ENCODE measurements at regions not wholly inside any gene's neighbourhood (a gene's known extent, or its start where the extent isn't known, plus 50 kb on each side); places are given as distances from the start of the nearest gene placed in this dataset.

DNA sequence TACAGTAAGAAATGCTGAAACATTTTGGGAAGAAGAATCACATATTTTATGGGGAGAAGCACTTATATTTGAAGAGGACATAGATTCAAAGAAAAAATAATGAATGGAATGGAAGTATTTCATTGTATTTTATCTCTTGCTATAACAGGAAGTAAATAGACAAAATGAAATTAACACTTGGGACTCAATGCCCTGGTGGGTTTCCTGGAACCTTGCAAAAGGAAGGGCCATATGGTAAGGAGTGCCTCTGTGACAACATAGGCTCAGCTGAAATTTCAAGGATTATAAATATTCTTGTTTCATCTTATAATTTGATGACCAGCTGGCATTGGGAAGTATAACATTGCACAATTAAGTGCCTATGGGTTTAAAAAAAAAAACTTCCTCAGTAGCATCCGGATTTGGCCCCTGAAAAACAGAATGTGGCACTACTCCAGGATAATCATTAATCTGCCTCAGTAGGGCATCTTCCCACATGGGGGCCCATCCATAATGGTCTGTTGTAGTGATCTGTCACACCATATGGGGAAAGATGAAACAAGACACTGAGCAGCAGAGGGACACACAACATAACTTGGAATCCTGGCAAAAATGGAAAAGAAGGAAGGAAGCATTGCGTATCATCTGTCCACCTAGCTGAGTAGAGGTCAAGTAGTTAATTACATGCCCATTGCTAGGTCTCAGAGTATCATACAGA, 321.6 kb downstream of the NDFIP2 start:
- no peak for DNase-seq

DNA sequence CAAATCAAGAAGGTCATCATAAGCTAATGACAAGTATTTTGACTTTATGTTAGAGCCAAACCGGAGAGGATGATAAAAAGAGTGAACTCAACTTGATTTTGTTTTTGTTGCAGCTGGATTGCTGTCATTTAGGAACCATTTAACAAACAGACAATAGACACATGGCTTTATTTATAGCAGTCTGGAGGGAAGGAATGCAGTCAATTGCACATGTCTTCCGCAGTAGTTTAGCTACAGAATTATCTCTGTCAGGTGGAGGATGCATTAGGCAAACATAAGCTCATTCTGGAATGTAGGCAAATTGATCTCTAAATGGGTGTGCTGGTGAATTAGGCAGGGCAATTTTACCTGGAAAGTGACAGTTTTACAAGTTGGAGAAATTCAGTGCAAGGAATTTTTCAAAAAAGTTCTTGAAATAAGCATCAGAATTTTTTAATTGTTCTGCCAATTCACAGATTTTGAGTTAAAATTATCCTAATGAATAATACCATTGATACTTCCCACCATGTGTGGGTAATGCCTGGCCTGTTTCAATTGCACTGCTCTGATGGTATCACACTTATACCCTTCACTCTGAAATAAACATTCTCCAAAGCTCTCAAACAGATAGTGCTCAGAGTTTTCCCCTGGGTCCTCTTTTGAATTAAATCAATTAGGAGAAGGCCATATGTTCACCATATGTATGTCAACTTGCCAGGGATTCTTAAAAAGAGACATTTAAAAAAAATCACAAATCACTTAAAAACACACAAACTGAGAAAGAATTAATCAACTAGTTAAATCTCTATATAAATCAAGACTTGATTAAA, 318.3 kb downstream of the NDFIP2 start:
- no peak for DNase-seq

GRCh38 chr13:79796136-79796535, 315.2 kb downstream of the NDFIP2 start:
- no peak for DNase-seq

DNA sequence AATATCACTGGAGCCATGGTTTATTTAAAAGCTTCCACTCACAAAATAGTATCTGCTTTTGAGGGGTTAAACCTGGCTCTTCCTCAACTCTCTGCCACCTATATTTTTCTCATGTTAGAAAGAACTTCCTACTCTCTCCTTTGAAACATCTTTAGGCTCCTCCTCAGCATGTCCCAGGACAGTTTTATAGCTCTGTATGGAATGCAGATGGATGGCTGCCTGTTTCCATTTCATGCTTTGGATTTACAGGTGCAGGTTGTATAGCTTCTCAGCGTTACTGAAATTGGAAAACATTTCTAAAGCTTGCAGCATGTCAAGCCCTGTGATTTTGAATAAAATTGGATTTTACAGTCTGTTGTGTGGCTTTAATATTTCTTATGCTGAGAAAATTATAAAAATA, 314.0 kb downstream of the NDFIP2 start:
- no peak for DNase-seq

- DNase-seq = no peak
Measured at GRCh38 chr13:79792716-79793115, 311.8 kb downstream of the NDFIP2 start.

DNA sequence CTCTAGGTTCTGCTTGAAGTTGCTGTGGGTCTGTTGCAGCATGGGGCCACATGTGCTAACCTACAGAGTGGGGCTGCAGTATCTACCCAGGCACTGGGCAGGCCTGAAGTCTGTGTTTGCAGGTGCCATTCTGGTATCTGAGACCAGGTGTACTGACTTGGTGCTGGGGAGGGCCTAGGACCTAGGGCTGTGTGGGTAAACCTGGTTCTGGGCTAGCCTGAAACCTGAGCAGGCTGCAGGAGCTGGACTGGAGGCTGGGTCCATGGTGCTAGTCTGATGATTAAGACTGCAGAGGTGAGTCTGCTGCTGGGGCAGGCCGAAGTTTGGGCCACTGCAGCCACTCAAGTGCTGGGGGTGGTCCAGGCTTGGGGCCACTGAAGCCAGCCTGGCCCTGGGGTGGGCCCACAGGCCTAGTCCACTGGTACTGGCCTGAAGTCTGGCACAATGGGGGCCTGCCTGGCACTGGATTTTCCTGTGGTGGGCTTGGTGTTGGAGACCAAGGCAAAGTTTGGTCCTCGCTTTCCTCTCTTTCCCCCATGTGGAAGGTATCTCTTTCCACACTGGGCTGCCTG, 310.6 kb downstream of the NDFIP2 start:
- no peak for DNase-seq

DNA sequence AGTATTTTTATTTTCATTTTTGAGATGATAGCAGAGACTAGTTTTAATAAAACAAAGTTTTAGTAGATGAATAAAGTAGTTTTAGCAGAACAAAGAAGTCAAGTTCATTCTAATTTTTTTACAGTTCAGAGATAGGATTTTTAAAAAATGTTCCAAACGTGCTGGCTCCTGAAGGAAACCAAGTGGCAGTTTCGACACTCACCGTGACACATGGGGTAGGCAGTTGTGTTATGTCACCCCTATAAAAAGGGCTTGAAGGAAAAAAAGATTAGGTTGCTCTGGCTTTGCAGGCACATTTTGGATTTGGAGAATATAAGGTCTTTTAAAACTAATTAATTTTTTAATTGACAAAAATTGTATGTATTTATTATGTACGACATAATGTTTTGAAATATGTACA, 305.2 kb downstream of the NDFIP2 start:
- no peak for DNase-seq

DNA sequence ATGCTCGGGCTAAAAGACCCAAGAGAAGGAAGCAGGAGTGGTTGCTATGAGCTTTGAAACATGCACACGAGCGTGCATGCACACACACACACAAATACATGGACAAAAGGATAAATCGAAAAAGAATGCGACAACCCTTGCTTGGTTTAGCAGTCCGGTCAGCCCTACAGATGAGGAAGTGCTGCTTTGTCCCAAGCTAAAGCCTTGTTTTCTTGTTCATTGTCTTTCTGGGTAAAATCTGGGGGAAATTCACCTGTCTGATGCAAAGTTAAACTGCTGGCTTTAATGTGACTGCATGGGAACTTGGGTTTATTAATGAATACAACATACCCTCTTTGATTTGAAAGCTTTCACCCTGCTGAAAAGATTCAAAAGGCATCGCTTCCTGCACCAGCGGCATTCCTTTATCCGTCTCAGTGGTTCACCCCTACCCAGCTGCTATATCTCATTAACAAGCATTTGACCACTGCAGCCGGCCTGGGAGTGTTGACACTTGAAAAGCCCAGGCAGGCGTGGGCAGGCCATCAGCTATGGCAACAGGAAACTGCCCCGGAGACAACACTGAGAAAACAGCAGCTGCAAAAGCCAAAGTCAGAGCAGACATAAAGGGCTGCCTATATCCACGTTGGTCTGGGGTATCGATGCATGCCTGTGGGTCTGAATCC, 301.7 kb downstream of the NDFIP2 start:
- DNase-seq = no peak

- no peak for DNase-seq
Measured at GRCh38 chr13:79781829-79782540, 301.0 kb downstream of the NDFIP2 start.

DNA sequence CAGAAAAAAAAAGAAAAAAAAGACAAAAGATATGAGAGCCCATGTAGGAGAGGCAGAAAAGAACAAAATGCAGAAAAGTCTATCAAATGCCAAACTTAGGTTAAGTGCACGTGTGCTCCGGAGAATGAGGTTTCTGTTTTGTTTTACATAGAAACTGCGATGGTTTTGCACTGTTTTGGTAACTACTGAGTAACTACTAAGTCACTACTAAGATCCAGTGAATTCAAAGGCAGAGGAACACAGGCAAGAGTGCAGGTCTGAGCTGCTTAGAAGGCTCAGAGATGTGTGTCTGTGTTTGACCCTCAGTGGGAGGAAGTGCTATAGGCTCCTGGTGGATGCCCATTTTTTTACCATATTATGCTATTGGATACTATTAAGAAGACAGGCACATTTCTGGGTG, 299.3 kb downstream of the NDFIP2 start:
- DNase-seq = no peak

- no peak for DNase-seq
Measured at GRCh38 chr13:79779761-79780160, 298.8 kb downstream of the NDFIP2 start.

- DNase-seq = no peak
Measured at GRCh38 chr13:79778741-79779460, 297.9 kb downstream of the NDFIP2 start.

- no peak for DNase-seq
Measured at GRCh38 chr13:79777504-79777903, 296.5 kb downstream of the NDFIP2 start.

GRCh38 chr13:79776531-79777295, 295.8 kb downstream of the NDFIP2 start:
- no peak for DNase-seq

DNA sequence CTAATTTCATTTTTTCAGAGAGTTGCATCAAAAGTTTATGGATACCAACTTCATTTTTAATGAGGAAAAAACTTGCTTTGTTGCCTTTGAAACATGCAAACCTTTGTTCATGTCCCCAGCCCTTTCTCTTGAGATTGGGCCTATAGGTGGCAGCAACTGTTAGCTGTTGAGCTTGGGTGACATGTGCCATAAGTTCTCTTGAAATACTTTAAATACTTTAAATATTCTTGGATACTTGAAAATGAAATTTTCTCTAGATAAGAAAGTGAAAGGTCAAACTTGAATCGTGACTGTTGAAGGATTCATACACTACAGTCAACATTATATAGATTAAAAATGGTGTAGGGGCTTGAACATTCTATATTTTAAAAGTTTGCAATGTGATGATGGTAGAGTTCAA, 294.9 kb downstream of the NDFIP2 start:
- DNase-seq = no peak

DNA sequence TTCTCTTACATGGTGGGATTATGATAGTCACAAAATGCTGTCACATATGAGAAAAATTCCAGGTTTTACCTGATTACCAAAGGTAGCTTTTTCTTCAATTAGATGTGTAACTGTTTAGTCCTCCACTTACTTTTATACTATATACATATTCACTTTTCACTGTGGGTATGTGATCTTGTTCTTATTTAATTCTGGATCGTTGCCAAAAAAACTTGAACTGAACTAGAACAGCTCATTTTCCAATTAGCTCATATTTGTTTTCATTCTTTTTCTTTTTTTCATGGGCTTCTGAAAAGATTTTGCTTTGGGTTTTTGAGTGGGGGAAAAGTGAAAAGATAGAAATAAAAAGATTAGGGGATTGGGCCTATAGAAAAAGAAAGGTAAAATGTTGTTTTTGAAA, 291.9 kb downstream of the NDFIP2 start:
- DNase-seq = no peak

GRCh38 chr13:79771493-79771892, 290.5 kb downstream of the NDFIP2 start:
- DNase-seq = no peak

GRCh38 chr13:79770056-79770455, 289.1 kb downstream of the NDFIP2 start:
- DNase-seq = no peak

GRCh38 chr13:79767126-79767525, 286.2 kb downstream of the NDFIP2 start:
- DNase-seq = no peak

DNA sequence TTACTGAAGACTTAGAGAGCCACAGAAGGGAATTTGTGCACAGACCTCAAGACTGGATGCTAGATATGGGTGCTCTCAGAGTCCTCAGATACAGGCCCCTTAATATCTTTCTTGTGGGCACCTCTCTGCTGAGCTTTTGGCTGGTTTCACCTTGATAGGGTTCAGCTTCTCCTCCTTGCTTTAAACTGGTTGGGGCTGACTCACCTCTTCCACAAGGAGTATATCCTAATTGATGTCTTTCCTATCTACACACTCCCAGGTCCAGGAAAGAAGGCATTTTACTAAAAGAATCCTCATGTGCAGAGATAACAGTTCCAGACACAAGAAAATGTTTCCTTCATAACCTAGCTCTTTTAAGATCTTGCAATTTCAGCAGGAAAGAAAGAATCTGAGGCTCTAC, 284.4 kb downstream of the NDFIP2 start:
- no peak for DNase-seq

DNA sequence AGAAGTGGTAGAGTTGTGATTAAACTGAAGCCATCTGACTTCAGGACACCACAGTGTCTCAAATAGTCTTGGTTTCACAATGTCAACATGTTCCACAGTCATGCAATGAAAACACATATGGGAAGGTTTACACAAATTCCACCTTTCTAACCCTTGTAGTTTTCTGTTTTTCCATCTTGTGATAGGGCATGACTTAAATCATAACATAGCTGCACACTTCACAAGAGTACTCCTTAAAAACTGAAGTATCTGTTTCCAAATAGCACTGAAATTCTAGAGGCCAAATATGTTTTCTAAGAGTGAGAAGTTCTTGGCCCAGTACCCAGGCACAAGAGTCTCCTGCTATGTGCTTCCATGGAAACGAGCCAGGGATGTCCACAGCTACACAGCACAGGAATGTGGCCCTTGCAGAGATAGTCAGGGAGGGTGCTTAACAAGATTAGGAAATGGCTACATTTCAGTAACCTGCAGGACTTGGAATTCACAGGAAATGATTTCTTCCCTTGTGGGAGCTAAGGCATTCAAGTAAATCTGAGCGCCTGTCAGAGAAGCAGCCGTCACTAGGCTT, 269.1 kb downstream of the NDFIP2 start:
- DNase-seq = no peak

Measured in activated CD4-positive, alpha-beta T cell treated with anti-CD3 and anti-CD28 coated beads, Interleukin-2, amount 50 U/mL, for 16 hours (primary cell).